Hepatocyte (in vitro differentiated cells): ENCODE measurements at regions not wholly inside any gene's neighbourhood (a gene's known extent, or its start where the extent isn't known, plus 50 kb on each side); places are given as distances from the start of the nearest gene placed in this dataset.

ENCODE experiments used
- EZH2 ChIP-seq: fragments of 200-600 bp; sonication (generic); IDR thresholded peaks from 2 replicates; pipeline ENCODE4 v1.6.1; 2016; ENCODE audit warnings: antibody characterized with exemption, mild to moderate bottlenecking, borderline replicate concordance
- TF ChIP-seq, protein P1 (sequence below): fragments of 200-600 bp; sonication (generic); IDR thresholded peaks from 2 replicates; pipeline ENCODE4 v1.5.1; 2016; ENCODE audit warnings: antibody characterized with exemption, mild to moderate bottlenecking; ENCODE audit not compliant: poor library complexity

DNA sequence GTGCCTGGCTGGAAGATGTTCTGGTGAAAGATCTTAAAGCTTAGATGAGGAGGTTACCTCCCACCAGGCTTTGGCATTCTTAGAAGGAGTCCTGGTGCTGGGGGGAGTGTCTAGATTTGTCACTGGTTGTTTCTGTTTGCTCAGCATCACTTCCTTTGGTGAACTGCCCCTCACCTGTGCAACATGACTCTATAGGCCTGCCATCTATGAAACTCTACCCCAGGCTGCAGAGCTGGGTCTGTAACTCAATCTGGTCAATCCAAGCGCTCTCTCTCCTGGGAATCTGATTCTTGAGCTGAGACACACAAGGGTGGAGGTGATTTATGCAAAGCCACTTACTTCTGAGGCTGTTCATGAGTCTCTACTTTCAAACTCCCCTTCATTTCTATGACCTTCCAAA, 399.4 kb downstream of the NPIPA7 start:
- TF ChIP-seq, protein P1, sequence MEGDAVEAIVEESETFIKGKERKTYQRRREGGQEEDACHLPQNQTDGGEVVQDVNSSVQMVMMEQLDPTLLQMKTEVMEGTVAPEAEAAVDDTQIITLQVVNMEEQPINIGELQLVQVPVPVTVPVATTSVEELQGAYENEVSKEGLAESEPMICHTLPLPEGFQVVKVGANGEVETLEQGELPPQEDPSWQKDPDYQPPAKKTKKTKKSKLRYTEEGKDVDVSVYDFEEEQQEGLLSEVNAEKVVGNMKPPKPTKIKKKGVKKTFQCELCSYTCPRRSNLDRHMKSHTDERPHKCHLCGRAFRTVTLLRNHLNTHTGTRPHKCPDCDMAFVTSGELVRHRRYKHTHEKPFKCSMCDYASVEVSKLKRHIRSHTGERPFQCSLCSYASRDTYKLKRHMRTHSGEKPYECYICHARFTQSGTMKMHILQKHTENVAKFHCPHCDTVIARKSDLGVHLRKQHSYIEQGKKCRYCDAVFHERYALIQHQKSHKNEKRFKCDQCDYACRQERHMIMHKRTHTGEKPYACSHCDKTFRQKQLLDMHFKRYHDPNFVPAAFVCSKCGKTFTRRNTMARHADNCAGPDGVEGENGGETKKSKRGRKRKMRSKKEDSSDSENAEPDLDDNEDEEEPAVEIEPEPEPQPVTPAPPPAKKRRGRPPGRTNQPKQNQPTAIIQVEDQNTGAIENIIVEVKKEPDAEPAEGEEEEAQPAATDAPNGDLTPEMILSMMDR = no peak
- TF ChIP-seq EZH2 = no peak
